ENCODE measurements at regions not wholly inside any gene's neighbourhood (a gene's known extent, or its start where the extent isn't known, plus 50 kb on each side); places are given as distances from the start of the nearest gene placed in this dataset.

- TF ChIP-seq PHF21A (IDR thresholded peaks at IDR 0.05; ENCODE audit: borderline replicate concordance, low read depth) (no peak), CREM (IDR thresholded peaks at IDR 0.05; ENCODE audit: low read depth) (no peak), CTCF (IDR thresholded peaks at IDR 0.05 in 2 of 3, conservative IDR thresholded peaks at IDR 0.05 in 1 of 3; ENCODE audit: insufficient read depth in 2 of 3, low read depth in 1 of 3, low read length in 3 of 3) (no peak), KAT2B (IDR thresholded peaks at IDR 0.05; ENCODE audit: low read depth, low read length) (no peak), EZH2 (IDR thresholded peaks at IDR 0.05; ENCODE audit: borderline replicate concordance, low read depth, low read length) (no peak), NFE2 (IDR thresholded peaks at IDR 0.05; ENCODE audit: low read depth) (no peak), ZNF133 (CRISPR knock-in tag; IDR thresholded peaks at IDR 0.05) (no peak), CBX5 (IDR thresholded peaks at IDR 0.05; ENCODE audit: borderline replicate concordance, low read depth) (no peak)
Measured at GRCh38 chr1:95650631-95651030, 416.6 kb downstream of the RWDD3 start.
